Prostate gland (tissue), 2 donors: ENCODE measurements at regions not wholly inside any gene's neighbourhood (a gene's known extent, or its start where the extent isn't known, plus 50 kb on each side); places are given as distances from the start of the nearest gene placed in this dataset.

Experiments used
- DNase-seq: peaks from one replicate; pipeline ENCODE4 v3.0.0-alpha.2; 2019; ENCODE audit warnings: low spot score
- H3K27ac ChIP-seq, 2 donors: fragments of 200-600 bp; sonication (generic); 2 replicates each; pipeline ENCODE4 v1.5.1; 2017 to 2019
- H3K27me3 ChIP-seq: fragments of 200-600 bp; sonication (generic); replicated peaks from 2 replicates; pipeline ENCODE4 v1.5.1; 2019; ENCODE audit not compliant: insufficient read depth
- H3K36me3 ChIP-seq, 2 donors: fragments of 200-600 bp; sonication (generic); 1 replicate in 1 of 2; 2 replicates in 1 of 2; pipeline versions ENCODE4 v1.5.1 to v1.8.1; 2017 to 2019
- H3K4me1 ChIP-seq: fragments of 200-600 bp; sonication (generic); replicated peaks from 2 replicates; pipeline ENCODE4 v1.5.1; 2019
- H3K4me3 ChIP-seq, 2 donors: fragments of 200-600 bp; sonication (generic); 2 replicates each; pipeline ENCODE4 v1.5.1; 2017 to 2019
- H3K9me3 ChIP-seq: fragments of 200-600 bp; sonication (generic); 2 replicates; pipeline ENCODE4 v1.5.1; 2017
- POLR2A ChIP-seq: fragments of 450-650 bp; IDR thresholded peaks from one replicate; pipeline ENCODE4 v1.6.1; 2016; ENCODE audit warnings: antibody characterized with exemption, mild to moderate bottlenecking
- POLR2AphosphoS5 ChIP-seq: sonication (generic); formaldehyde crosslinking; IDR thresholded peaks from one replicate; pipeline ENCODE4 v1.6.1; 2017; ENCODE audit warnings: antibody characterized with exemption
- WGBS: methylation state at CpG from one replicate; pipeline ENCODE4 v1.1.5; 2018; 5-methylcytosine and 5-hydroxymethylcytosine counted together
- intact Hi-C: fragments of 100-400 bp; cut with DNase I; formaldehyde crosslinking; loops from one replicate; pipeline ENCODE4 v1.14.2; 2022
- TF ChIP-seq, protein P1 (sequence below), 4 experiments: fragments of 200-600 bp in 2 of 4; fragments of 450-650 bp in 2 of 4; sonication (generic) in 2 of 4; IDR thresholded peaks; 1 replicate in 3 of 4; 2 replicates in 1 of 4; pipeline ENCODE4 v1.5.1; 2016 to 2019; ENCODE audit warnings: antibody characterized with exemption in 4 of 4, mild to moderate bottlenecking in 2 of 4, moderate library complexity in 2 of 4

DNA sequence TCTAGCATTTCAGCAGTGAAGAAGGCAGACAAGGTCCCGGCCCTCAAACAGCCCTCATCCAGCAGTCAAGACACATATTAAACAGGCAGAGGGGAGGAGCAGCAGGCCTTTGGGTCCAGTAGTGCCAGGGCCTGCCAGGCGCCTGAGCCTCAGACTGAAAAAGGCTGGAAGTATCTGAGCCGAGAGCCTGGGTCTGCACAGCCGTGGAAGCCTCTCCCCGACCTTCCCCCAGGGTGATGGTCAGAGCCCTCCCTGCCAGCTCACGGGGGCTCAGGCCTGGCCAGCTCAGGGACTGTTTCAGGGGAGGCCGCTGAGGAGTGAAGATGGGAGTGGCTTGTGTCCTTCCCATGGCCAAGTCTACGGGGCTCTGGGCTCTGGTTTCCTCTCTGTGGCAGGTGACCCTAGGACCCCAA is 565.2 kb downstream of the PTPRU start:
- H3K9me3 ChIP-seq, result no peaks in the 10 kb centered on the region
- no peak overlapping the region for H3K27ac ChIP-seq
- no peaks in the 10 kb centered on the region for H3K27me3 ChIP-seq
- 35% methylated on average over 7 of the region's 8 CpGs for WGBS
- peaks cover 4% of the 10 kb centered on the region for H3K4me1 ChIP-seq
- no peaks in the 10 kb centered on the region for H3K36me3 ChIP-seq
- intact Hi-C loops, result loop anchor here (10.0 kb wide), 1 partner anchor 283 kb away; no protein-coding TSS in a partner anchor
- TF ChIP-seq POLR2AphosphoS5 (no peak), POLR2A (no peak)
- TF ChIP-seq, protein P1, sequence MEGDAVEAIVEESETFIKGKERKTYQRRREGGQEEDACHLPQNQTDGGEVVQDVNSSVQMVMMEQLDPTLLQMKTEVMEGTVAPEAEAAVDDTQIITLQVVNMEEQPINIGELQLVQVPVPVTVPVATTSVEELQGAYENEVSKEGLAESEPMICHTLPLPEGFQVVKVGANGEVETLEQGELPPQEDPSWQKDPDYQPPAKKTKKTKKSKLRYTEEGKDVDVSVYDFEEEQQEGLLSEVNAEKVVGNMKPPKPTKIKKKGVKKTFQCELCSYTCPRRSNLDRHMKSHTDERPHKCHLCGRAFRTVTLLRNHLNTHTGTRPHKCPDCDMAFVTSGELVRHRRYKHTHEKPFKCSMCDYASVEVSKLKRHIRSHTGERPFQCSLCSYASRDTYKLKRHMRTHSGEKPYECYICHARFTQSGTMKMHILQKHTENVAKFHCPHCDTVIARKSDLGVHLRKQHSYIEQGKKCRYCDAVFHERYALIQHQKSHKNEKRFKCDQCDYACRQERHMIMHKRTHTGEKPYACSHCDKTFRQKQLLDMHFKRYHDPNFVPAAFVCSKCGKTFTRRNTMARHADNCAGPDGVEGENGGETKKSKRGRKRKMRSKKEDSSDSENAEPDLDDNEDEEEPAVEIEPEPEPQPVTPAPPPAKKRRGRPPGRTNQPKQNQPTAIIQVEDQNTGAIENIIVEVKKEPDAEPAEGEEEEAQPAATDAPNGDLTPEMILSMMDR (IDR thresholded peaks at IDR 0.05), result no peak
- no peak for DNase-seq
- no peak overlapping the region for H3K4me3 ChIP-seq

DNA sequence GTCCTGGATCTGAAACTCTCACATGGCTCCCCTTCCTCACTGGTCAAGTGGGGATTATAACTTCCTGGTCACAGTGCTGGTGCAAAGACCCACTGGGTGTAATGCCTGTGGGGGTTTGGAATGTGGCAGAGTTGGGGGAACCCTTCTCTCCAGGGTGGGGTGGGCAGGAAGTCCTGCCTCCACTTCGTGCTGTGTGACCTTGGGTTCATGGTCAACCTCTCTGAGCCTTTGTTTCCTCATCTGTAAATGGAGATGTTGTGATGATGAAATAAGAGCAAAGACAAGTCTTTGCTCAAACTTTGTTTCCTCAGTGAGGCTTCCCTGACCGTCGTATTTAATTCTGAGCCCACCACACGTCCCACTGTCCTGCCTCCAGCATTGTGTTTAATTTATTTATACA is 564.7 kb downstream of the PTPRU start:
- 62% methylated on average over 4 of the region's 4 CpGs for WGBS
- Histone ChIP-seq H3K27me3 (no peaks in the 10 kb centered on the region), H3K27ac (no peak overlapping the region), H3K4me3 (no peak overlapping the region), H3K36me3 (no peaks in the 10 kb centered on the region), H3K4me1 (peaks cover 4% of the 10 kb centered on the region), H3K9me3 (no peaks in the 10 kb centered on the region)
- no peak for DNase-seq
- intact Hi-C loops, result loop anchor here (10.0 kb wide), 1 partner anchor 284 kb away; no protein-coding TSS in a partner anchor
- TF ChIP-seq POLR2AphosphoS5 (no peak), POLR2A (no peak)
- TF ChIP-seq, protein P1 (IDR thresholded peaks at IDR 0.05), result no peak

DNA sequence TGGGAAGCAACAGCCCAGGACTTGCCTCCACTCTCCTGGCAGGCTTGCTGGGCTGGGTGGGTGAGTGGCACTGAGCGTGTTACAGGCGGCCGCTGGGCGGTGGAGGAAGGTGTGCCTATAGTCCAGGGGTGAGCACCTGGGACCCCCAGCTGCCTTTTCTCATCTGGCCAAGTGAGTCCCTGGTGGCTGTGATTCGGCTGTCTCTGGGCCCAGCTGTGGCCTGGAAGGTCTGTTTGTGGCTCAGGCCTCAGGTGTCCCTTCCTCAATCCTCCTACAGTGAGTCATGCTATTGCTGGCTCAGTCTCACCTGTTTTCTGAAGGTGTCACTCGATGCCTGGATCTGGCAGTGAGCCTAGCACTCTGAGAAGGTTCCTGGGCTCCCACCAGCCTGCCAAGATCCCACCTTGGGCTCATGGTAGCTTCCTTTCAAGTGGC is 564.2 kb downstream of the PTPRU start:
- H3K9me3 ChIP-seq, result no peaks in the 10 kb centered on the region
- intact Hi-C loops, result loop anchor here (10.0 kb wide), 1 partner anchor 284 kb away; no protein-coding TSS in a partner anchor
- H3K27me3 ChIP-seq, result no peaks in the 10 kb centered on the region
- no peak overlapping the region for H3K4me3 ChIP-seq
- TF ChIP-seq POLR2AphosphoS5 (no peak), POLR2A (no peak)
- TF ChIP-seq, protein P1 (IDR thresholded peaks at IDR 0.05), result no peak
- 80% methylated on average over 6 of the region's 6 CpGs for WGBS
- no peaks in the 10 kb centered on the region for H3K36me3 ChIP-seq
- no peak for DNase-seq
- H3K27ac ChIP-seq, result no peak overlapping the region
- H3K4me1 ChIP-seq, result peaks cover 4% of the 10 kb centered on the region

DNA sequence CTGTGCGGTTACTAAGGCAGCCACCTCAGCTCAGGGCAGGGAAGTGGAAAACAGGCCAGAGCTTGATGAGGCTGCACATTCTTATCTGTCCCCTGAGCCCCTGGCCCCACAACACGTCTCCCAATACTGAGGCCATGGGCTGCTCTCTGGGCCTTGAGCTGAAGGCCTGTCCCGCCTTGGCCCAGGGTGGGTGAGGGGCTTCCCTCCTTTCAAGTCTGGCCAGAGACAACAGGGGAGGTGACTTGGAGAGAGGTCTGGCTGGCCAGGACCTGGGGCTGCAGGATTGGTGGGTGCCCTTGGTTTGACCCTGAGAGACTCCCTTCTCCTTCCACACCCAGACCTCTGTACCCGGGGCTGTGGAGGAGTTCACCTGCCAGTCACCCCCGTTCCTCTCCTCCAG is 563.8 kb downstream of the PTPRU start:
- no peak for TF ChIP-seq POLR2AphosphoS5
- TF ChIP-seq, protein P1 (IDR thresholded peaks at IDR 0.05), result no peak
- no peak for TF ChIP-seq POLR2A
- WGBS, result 89% methylated on average over 5 of the region's 5 CpGs
- H3K4me1 ChIP-seq, result peaks cover 4% of the 10 kb centered on the region
- H3K4me3 ChIP-seq, result no peak overlapping the region
- H3K27ac ChIP-seq, result no peak overlapping the region
- H3K27me3 ChIP-seq, result no peaks in the 10 kb centered on the region
- no peaks in the 10 kb centered on the region for H3K36me3 ChIP-seq
- DNase-seq, result no peak
- intact Hi-C loops, result loop anchor here (10.0 kb wide), 1 partner anchor 285 kb away; no protein-coding TSS in a partner anchor
- no peaks in the 10 kb centered on the region for H3K9me3 ChIP-seq
